Skin epidermis (tissue), 12 donors: ENCODE measurements at regions not wholly inside any gene's neighbourhood (a gene's known extent, or its start where the extent isn't known, plus 50 kb on each side); places are given as distances from the start of the nearest gene placed in this dataset.

ENCODE experiments used
- H3K27ac ChIP-seq, 21 experiments: fragments of 200-600 bp; sonication (generic) in 11 of 21; one replicate each; pipeline ENCODE4 v1.5.0; 2020; ENCODE audit warnings: mild to moderate bottlenecking in 3 of 21, inconsistent platforms in 2 of 21, moderate library complexity in 2 of 21
- H3K4me3 ChIP-seq, 7 experiments: fragments of 200-600 bp; sonication (generic) in 2 of 7; one replicate each; pipeline ENCODE4 v1.5.0; 2020; ENCODE audit warnings: inconsistent platforms in 2 of 7, mild to moderate bottlenecking in 2 of 7, moderate library complexity in 1 of 7

DNA sequence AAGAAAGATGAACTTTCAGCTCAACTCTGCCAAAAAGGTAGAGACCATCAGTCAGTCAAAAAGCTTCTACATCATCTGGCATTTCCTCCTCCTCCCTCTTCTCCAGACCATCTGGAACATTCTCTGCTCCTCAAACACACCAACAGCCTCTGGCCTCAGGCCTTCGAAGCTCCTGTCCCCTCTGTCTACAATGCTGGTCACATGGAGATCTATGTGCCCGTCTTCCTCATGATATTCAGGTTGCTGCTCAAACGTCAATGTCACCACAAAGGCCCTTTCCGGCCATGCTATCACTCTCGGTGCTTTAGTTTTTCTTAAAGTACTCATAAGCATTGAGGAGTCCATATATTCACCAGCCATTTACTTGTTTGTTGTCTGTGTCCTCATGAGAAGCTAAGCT is 146.2 kb downstream of the SPATA19 start:
- H3K27ac ChIP-seq = no peak overlapping the region
- H3K4me3 ChIP-seq = no peak overlapping the region

DNA sequence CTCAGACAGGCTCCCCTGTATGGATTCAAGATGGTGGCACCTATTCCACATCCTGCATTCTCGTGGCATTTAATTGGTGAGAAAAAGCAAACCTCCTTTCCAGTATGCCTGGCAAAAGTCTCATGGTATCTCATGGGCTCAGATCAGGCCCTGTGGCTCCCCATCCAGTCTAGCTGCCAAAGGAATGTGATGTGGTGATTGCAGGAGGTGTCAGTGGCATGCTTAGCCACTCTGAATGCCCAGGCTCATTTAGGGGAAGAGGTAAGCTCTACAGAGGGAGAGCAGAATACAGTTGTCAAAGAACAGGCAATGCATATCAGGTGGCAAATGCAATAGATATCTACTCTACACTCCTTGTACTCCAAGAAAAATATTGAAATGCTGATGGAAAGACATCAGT is 146.7 kb downstream of the SPATA19 start:
- H3K27ac ChIP-seq = no peak overlapping the region

DNA sequence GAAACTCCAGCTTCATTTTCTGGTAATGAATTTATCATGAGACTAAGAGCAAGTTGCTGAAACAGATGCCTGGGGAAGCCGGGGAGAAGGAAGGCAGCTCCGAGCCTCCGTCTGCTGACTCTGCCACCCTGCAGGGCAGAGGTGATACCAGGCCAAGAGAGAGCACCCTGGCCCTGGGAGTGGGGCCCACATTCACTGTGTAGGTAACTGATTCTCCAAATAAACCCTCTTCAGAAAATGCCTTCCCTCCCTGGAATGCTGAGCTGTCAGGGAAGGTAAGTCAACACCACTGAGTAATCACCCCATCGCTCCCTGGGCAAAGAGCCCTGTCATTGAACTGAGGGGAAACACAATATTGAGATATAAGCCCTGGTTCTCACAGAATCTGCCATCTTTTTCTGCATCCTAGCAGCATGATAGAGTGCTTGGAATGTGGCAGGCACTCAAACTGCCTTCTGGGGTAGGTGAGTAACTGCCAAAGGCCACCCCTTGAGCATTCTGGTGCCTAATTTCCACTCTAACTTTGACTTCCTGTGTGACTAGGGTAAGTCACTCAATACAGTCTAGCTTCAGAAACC is 147.6 kb downstream of the SPATA19 start:
- no peak overlapping the region for H3K27ac ChIP-seq
- no peak overlapping the region for H3K4me3 ChIP-seq

More for the DNA sequence above, 146.7 kb downstream of the SPATA19 start:
- no peak overlapping the region for H3K4me3 ChIP-seq

DNA sequence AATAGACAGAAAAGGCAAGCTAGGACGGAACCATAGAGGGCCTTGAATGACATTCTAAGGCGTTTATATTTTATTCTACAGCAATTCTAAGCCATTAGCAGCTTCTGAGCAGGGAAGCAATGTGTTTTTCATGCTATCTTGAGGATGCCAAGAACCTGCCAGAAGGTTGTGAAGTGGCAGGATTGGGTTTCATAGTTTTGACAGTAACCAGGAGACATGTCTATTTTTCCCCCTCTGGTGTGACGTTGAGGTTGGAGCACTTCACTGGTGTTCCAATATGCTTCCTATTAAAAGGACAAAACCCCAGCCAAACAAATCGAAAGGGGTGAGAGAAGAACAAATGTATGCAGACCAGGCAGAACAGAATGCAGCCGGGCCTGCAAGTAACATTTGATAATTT is 148.2 kb downstream of the SPATA19 start:
- no peak overlapping the region for H3K27ac ChIP-seq
- H3K4me3 ChIP-seq = no peak overlapping the region

DNA sequence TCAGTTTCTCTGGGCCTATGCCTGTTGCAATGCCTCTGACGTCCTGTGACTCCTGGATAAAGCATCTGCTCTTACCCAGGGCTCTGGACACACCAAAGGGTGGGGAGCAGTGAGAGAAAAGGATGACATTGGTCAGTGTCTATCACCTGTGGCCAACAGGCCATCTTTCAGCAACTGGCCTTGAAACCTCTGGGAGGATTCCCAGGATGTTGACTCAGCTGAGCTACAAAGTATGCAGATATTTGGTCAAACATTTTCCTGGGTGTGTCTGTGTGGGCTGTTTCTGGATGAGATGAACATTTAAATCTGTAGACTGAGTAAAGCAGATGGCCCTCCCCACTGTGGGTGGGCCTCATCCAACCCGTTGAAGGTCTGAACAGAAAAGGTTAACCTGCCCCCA is 149.9 kb downstream of the SPATA19 start:
- Histone ChIP-seq H3K27ac (no peak overlapping the region), H3K4me3 (no peak overlapping the region)

DNA sequence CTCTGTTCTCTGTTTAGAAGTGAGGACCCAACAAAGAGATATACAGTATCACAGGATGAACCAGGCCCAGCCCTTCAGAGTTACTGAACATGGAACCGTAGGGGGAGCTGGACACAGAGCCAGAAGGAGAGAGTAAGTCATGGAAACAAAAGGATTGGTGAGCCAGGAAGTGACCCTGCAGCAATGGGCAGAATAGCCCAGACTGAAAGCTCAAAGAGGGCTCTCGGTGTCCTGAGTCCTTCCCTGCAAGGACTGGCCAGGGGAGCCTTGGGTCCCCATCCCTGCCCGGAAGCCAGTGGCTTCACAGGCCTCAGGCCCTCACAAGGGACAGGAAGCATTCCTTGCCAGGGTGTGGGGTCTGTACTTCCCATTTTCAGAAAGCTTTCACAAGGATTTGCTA is 150.6 kb downstream of the SPATA19 start:
- H3K27ac ChIP-seq = no peak overlapping the region

DNA sequence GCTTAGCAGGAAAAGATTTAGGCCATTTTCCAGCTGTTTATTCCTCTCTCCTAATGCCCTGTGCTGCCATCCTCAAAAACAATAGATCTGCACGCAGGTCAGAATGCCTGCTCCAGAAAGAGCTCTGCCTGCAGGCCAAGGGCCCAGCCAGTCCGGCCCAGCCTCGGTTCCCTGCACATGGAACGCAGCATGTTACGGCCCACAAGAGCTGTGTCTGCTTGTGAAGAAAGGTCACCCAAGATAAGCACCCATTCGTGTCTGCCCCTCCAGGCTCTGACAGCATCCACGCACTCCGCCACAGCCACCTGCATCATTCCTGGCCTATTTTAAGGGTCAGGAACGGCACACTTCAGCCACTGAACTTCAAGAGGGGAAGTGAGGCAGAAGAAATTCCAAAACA is 152.2 kb downstream of the SPATA19 start:
- Histone ChIP-seq H3K4me3 (no peak overlapping the region), H3K27ac (no peak overlapping the region)

More for the DNA sequence above, 150.6 kb downstream of the SPATA19 start:
- no peak overlapping the region for H3K4me3 ChIP-seq

DNA sequence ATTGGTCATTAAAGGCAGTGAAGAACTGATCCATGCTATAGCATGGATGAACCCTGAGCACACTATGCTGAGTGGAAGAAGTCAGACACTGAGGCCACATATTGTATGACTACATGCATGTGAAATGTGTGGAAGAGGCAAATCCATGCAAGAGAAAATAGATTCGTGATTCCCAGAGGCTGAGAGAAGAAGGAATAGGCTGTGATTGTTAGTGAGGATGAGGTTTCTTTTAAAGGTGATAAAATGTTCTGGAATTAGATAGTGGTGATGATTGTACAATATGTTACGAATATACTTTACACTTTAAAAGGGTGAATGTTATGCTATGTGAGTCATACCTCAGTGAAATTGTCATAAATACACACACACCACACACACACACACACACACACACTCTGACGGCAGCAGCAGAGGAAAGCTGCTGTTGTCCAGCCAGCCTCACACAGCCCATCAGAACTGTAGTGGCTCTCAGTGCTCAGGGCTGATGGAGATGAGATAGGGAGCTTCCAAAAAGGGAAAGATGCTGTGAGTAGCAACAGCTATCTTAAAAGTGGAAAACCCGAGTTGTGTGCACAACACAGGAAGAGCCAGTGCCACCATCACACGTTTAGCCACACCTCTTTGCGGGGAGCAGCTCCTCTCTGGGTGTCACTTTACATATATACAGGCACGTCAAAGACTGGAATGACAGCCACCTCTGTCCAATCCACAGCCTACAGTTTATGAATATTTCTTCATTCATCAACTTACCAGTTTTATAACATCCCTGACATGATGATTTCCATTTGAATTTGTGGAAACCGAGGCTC is 153.0 kb downstream of the SPATA19 start:
- Histone ChIP-seq H3K4me3 (no peak overlapping the region), H3K27ac (no peak overlapping the region)

DNA sequence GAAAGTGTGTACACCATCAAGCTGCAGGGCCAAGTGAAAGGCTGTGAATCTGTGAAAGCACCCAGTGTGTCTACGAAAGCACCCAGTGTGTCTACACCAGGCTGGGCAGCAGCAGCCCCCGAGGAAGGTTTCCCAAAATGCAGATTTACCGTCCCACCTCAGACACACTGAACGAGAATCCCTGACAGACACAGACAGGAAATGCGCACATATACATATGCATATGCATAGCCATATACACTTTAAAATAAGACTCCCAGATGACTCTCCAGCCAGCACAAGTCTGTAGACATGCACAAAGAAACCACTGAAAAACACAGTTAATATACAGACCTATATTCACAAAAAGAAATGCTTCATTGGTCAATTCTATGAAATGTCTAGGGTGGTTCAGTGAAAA is 155.5 kb upstream of the OPCML start:
- no peak overlapping the region for H3K27ac ChIP-seq
- no peak overlapping the region for H3K4me3 ChIP-seq

DNA sequence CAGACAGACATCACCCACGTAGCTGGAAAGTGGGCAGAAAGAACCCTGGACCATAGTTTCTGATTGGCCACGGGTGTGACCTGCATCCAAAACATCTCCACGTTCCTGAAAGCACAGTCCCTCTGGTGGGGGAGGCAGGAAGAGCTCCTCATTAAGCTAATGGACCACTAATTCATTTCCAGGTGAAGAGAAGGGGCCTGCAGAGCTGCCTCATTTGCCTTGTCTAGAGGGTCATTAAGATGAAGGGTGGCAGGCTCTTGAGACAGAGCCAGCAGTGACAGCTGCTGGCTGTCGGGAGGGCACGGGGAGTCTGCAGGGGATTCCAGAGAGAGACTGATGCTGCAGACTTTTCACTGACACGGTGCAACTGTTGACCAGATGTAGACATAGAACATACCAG is 149.6 kb upstream of the OPCML start:
- no peak overlapping the region for H3K27ac ChIP-seq
- no peak overlapping the region for H3K4me3 ChIP-seq

DNA sequence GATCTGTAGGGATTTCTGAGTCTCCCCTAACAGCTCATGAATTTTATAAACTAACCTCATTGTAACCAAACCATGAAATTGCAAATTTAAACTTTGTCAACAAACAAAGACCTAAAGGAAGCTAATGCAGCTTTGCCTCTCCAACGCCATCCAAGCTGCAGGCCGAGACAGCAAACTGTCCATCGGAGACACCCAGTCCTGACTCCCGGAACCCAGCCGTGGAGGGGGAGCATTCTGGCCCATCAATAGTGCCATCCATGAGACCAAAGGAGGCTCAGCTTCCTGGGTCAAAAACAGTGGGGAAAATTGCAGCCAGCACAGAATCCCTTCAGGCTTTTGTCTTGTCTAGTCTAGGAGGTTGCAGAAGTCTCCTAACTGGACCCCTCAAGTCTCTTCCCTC is 147.6 kb upstream of the OPCML start:
- Histone ChIP-seq H3K4me3 (no peak overlapping the region), H3K27ac (no peak overlapping the region)

DNA sequence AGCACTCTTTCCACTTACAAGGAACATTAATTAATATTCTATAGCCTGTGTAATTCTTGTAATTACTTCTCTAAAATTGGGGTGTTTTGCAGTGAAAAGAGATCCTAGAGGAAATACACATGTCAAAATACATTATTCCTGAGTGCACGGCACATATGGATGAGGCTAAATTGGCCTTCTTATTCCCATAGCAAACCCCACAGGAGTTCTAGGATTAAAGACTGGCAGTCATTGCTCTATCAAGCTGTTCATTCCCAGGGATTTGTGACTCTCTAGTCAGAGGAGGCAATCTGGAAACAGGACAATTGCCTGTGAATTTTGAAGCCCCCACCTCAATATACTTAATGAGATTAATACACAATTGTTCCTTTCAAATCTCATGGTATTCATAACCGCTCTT is 145.9 kb upstream of the OPCML start:
- no peak overlapping the region for H3K4me3 ChIP-seq

DNA sequence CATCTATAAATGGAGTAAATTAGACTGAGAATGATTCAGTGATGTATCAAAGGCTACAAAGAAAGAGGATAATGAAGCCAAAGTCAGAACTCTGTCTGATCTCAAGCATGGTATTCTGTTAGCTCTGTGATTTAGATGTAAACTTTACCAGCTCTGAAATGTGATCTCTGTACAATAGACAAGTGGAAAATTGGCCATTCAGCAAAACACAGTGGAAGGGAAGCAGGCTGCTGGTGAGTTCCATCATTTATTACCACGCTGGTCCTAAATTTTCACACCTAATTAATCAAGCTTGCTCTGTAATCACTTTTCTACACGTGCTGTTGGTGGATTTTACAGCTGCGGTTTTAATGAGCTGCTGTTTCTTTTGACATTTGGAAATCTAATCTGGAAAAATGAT is 145.1 kb upstream of the OPCML start:
- Histone ChIP-seq H3K4me3 (no peak overlapping the region), H3K27ac (no peak overlapping the region)

More for the DNA sequence above, 145.9 kb upstream of the OPCML start:
- H3K27ac ChIP-seq = no peak overlapping the region

DNA sequence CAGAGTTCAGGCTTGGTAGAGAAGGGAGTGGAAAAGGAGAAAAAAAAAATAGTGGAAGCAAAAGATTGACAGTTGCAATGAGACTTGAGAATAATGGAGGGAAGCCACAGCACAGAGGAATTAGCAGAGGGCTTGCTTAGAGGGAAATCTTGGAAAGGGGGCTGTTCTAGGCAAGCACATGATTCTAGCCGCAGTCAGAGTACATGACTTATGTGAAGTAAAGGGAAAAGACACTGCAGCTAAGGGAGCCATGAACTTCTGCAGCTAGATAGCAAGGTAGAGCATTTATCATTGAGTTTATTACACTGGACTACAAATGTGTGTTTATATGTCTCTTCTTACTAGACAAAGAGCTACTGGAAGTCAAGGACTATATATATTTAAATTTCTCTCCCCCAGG is 144.0 kb upstream of the OPCML start:
- H3K4me3 ChIP-seq = no peak overlapping the region

DNA sequence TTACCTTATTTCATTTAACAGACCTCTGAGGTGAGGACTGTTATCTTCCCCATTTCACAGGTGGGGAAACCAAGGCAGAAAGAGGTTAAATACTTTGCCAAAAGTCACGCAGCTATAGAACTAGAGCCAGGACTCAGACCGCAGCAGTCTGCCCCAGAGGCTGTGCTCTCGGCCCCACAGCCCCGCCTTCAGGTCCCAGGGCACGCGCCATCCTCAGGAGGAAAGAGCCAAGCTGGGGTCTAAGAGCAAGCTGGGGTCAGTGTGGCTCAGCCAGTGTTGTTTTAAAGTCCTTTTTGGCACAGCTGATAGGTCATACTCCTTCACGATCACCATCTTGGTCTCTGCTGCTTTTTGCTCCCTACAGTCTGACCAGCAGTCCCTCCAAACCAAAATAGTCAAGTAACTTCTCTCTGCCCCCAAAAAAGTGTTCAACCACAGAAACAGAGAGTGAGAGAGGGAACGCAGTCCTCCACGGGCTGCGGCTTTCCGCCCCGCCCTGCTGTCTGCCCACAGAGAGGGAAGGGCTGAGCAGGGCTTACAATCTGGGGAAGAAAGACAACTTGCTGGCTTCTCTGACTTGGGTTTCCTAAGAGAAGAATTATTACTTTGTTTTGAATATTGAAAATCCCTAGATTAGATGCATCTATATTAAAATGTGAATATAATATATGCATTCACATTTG is 137.2 kb upstream of the OPCML start:
- Histone ChIP-seq H3K4me3 (no peak overlapping the region), H3K27ac (no peak overlapping the region)

More for the DNA sequence above, 144.0 kb upstream of the OPCML start:
- no peak overlapping the region for H3K27ac ChIP-seq

DNA sequence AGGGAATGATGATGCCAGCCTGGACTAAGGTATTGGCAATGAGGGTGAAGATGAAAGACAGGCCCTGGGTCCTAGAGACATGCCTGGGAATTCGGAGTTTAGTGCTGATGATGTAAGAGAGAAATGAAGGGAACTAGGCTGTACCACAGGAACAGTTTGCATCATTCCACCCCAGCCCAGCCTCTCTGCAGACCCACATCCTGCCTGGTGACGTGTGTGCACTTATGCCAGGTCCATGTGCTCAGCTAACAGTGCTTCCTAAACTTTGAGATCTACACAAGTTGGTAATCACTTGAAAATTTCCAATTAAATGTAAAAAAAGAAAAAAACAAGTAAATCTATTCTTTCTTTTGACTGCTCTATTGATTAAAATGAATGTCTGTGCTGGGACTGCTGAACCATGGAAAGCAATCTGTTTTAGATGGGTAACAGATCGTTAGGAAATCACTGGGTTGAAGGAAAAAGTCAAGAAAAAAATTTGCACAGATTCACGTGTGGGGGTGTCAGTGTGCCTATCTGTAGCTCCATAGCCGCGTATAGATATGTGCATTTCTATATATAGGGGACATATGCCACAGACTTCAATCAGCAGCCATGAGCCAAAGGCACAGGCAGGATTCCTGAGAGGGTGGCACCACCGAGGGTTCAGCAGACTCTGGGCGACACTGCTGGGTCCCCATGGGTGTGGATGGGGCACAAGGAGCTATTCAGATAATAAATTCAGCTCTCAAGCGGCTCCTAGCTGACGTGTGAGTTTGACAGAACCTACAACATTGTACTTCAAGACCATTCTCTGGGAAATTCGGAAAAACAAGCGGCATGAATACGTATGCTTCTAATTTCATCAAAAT is 131.1 kb upstream of the OPCML start:
- Histone ChIP-seq H3K27ac (no peak overlapping the region), H3K4me3 (no peak overlapping the region)

DNA sequence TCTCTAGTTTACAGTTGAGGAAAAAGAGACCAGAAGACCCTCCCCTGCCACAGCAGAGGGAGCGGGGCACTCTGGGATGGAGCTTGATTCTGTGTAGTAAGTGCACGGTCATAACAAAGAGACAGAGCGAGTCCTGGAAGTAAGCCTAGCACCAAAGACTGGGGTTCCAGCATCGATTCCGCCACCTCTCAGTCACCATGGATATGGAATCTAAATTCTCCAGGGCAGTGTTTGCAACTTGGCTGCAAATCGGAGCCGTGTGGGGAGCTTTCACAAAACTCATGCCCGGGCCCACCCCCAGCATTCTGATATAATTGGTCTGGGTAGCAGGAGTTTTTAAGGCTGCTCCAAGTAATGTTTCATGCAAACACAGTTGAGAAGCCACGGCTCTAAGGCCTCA is 129.5 kb upstream of the OPCML start:
- no peak overlapping the region for H3K27ac ChIP-seq
- H3K4me3 ChIP-seq = no peak overlapping the region

DNA sequence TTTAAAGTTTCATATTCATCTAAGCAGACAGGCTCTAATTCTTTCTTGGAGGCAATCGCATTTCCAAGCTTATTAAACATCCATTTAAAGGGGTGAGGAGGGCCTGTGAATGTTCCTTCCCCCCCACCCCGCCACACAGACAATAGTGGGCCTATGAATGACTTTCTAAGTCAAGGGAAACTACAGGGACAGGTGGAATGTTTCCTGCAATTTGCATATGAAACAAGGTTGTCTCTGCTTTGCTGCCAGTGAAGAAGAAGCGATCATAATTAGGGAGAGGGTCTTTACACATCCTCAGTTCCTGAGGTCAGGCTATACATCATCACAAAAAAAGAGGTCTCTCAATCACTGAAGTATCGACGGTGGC is 127.9 kb upstream of the OPCML start:
- no peak overlapping the region for H3K27ac ChIP-seq
- no peak overlapping the region for H3K4me3 ChIP-seq

DNA sequence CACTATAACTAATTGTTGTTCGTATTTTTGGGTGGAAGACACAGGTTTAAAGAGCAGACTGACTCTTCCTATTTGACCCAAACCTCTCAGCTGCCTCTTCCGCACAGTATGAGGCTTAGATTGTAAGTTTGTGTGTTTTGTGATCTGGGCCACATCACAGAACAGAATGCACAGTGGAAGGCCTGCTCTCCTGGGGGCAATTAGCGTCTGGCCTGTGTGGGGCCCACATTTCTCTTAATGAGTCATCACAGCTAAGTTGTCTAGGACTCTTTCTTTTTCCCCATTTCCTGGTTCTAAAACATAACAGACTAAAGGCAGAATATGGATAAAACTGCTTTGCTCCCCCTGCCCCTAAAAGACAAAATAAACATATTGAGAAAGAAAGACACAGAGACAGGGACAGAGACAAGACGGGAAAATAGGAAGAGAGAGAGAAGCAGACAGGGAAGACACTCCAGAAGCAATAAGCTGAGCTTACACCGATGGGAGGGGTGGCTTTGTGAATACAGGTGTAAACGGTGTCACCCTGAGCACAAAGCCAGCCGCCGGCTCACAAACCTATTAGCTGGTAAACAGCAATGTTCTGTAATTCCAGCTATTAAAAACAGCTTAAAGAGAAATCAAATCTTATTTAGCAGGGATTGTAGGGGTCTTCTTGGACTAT is 127.4 kb upstream of the OPCML start:
- no peak overlapping the region for H3K27ac ChIP-seq
- no peak overlapping the region for H3K4me3 ChIP-seq

DNA sequence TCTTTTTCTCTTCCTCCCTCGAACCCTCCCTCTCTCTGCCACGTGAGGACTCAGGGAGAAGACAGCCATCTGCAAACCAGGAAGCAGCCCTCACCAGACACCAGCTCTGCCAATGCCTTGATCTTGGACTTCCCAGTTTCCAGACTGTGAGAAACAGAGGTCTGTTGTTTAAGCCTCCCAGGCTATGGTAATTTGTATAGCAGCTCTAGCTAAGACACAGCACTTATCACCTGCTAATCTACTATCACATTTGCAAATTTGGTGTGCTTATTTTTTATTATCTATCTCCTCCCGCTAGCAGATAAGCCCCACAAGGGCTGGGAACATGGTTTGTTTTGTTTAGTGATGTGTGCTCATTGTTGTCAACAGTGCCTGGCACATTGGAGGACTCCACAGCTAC is 124.8 kb upstream of the OPCML start:
- H3K4me3 ChIP-seq = no peak overlapping the region
- H3K27ac ChIP-seq = no peak overlapping the region
